UCSD-AML1 (cell line): ENCODE measurements at regions not wholly inside any gene's neighbourhood (a gene's known extent, or its start where the extent isn't known, plus 50 kb on each side); places are given as distances from the start of the nearest gene placed in this dataset.

Experiments
- DNase-seq: peaks from one replicate; lab custom pipeline; 2025; ENCODE audit not compliant: unreplicated experiment; lab: John Stamatoyannopoulos, UW

DNA sequence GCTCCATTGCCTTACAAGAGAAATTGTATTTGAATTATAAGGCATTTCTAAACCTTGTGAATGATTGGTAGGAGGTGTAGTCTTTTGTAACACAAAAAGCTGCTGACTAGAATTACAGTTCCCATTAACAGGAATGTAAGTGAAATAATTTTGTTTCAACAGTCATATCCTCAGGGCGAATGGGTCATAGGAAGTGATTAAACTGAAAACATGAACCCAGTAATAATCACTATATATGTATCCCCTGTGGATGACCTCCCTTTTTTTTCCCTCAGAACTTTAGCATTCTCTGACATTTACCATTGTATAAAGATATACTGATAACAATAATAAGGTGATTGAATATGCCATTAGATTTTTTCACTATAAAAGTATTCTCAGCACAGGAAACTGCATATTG lies 312.3 kb downstream of the ATP23 start:
- no peak for DNase-seq

DNA sequence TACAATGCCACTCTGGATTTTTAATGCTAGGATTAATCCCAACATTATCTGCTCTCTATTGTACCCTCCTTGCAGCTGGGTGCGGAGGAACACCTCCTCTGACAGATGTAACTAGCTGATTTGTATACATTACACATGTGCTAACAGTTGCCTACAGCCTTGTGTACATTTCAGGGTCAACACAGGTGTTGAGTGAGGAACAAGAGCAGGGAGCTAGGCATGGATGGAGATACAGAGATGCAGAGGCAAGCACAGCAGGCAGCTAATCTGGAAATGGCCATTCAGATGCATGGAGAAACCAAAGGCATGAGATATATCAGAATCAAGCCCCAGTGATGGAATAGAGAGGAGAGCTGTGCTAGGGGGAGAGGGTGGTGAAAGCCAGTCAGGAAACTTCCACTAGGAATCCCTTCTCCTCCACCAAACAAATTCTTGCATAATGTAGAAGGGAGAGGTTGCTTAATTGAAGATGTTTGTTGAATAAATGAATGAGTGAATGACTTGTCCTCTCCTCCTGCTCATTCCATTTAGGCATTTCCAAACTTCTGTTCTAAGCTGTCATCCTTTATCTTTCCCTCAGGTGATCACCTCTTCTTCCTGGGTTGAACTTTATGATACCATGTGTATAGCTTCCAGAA lies 313.2 kb downstream of the ATP23 start:
- no peak for DNase-seq

DNA sequence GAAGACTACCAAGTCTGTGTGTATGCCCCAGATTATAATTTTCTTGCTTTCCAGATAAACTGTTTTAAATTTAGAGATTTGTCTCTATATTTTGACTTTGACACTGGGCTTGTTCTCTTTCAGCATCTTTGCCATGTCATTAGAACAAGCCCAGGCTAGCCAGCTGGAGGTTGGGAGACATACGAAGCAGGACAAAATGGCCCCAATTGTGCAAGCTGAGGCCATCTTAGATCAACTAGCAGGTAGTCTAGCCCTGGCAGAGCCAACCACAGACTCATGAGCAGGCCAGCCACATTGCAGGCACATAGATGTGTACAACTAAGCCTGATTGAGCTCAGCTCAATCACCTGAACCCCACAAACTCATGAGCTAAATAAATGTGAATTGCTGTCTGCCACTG lies 321.4 kb downstream of the ATP23 start:
- DNase-seq: no peak

DNA sequence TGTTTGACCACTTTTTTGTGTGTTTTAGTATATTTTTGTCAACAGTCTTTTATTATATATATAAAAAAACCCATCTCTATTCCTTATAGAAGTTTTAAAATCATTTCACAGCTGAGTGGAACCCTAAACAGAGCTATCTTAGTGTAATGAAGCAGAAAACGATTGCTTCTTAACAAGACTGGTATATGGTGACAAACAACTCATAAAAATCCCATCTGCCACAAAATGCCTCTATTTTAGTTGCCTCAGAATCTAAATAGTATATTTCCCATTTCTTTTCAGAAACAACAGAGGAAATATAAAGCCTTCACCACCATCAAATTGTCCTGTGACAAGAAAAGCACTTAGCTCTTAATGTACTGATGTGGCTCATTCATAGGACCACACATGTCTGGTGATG lies 322.4 kb downstream of the ATP23 start:
- DNase-seq: no peak

DNA sequence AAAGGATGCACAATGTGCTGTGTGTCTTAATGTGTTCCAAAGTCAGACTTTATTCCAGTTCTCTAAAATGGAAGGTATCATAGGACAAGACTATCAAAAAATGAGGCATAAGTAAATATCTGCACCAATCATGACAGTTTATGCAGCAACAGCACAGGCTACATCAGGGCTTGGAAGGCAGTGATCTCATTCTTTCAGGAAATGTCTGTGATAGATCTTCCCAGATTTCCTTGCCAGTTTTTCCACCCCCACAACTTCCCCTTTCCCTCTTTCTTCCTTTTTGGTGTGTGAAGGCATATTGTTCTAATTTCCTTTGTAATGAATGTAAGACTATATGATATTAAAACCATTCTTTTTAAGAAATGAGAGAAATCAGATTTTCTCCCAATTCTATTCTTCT lies 326.7 kb downstream of the ATP23 start:
- no peak for DNase-seq

DNA sequence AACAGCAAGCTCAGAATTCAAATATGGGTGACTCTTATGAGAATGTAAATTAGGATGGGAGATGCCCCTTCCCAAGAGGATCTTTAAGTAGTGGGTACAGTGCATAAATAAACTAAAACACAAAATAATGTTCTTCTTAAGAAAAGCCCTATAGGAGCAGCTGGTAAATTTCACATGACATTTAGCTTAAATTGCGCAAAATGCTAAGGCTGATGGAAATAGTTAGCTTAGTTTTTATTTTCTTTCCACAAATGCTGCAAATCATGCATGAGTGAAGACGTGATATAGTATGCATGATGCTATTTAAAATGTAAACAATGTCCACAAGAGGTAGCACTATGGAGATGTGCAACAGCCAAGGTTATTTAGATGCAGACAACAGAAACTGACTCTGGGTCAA lies 328.1 kb downstream of the ATP23 start:
- no peak for DNase-seq

DNA sequence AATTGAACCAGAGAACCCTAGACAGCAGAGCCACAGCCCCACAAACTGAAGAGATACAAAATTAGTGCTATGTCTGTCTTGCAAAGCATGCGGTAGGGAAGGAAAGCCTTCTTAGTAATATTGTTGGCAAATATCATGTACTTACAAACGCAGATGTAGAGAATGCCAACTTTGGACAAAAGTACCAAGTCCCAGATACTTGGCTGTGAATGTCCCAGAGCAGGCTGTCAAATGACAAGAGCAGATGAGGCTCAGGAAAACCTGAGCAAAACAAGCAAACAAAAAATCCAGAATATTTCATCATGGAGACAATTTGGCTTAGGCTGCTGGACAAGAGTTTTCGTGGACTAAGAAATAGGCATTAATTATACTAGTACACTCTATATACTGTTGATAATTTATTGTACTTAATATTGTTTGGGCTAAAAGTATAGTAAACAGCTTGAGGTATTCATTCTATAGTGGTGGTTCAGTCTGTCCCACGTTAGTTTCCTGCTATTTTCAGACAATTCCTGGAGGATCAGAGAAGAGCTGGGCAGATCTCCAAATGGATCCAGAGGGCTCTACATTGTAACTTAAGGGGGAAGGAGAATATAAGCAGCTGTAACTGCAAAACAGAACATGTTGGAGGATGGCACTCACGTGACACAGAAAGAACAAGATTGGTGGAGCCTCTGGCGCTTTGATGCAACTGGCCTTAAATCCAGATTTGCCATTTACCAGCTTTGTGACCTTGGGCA lies 329.8 kb downstream of the ATP23 start:
- DNase-seq: no peak

DNA sequence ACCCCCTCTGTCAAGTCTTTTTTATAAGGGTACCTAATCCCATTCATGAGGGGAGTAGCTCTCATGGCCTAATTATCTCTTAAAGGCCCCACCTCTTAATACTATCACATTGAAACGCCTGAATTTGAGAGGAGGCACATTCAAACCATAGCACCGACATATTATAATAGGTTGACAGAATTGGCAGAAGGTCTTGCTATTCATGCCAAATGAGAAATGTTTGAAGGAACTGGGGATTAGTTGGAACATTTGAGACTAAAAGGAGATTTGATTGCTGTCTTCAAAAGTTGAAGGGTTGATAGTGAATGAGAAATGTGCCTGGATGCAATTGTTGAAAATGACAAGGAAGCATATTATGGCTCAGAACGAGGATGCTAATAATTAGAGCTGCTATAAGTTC lies 331.1 kb downstream of the ATP23 start:
- no peak for DNase-seq

DNA sequence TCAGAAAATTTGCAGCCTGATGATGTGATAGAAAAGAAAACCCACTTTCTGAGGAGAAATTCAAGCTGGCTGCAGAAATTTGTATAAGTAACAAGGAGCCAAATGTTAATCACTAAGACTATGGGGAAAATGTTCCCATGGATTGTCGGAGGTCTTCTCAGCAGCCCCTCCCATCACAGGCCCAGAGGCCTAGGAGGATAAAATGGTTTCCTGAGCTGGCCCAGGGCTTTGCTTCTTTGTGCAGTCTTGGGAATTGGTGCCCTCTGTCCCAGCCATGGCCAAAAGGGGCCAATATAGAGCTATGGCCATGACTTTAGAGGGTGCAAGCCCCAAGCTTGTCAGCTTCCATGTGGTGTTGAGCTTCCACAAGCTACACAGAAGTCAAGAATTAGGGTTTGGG lies 335.9 kb downstream of the ATP23 start:
- DNase-seq: no peak

DNA sequence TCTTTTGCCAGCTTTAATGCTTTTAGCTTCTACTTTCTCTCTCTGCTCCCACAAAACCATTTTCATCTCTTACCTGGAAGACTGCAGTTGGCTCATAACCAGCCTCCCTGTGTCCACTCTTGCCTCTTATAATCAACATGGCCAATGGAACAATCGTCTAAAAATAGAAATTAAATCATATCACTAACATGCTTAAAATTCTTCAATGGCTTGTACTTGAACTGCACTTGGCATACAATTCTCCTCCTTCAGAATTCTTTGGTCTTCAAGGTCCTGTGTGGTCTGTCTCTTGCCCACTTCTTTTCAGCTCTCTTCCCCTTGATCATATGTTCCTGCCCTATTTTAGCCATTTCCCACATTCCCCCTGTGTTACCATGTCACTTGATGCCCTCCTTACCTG lies 342.2 kb downstream of the ATP23 start:
- no peak for DNase-seq

DNA sequence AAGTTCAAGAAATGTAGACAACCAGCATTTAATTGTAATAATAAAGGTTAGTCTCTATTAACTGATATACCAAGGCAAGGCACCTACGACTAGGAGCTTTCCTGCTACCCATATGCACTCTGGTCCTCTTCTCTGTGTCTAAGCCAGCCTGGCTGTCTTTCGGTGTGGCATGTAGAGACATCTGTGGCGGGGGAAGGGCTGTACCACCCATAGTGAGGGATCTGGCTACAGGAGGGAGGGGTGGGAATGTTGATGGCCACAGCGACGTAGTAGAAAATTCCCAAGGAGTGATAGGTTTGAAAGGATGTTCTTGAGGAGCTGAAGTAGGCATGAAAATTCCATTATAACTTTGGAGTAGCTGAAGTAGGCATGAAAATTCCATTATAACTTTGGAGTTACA lies 344.2 kb downstream of the ATP23 start:
- DNase-seq: no peak

DNA sequence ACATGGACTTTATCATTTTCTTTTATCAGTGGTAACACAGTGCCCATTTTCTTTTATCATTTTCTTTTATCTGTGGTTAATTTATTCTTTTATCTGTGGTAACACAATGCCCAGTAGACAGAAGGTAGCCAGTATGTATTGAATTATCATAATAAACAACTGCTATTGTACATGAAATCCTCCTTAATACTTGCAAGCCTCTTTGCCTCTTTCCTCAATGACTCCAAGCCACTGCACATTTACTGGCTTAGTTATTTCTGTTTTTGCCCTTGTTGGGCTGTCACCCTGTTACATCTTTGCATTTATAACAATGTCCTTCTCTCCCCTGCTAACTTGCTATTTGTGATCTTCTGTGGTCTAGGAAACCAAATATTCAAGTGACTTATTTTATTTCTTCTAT lies 345.0 kb downstream of the ATP23 start:
- DNase-seq: no peak

DNA sequence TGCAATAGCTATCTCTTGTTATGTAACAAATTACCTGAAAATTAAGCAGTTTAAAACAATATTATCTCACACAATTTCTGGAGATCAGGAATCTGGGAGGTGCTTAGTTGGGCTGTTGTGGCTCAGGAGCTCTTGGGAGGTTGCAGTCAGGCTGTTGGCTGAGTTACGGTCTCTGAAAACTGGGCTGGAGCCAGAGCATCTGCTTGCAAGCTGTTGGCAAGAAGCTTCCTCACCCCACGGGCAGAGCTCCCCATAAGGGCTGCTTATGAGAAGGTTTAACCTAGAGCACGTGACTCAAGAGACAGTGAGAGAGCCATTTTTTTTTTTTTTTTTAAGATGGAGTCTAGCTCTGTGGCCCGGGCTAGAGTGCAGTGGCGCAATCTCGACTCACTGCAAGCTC lies 346.8 kb downstream of the ATP23 start:
- DNase-seq: no peak

DNA sequence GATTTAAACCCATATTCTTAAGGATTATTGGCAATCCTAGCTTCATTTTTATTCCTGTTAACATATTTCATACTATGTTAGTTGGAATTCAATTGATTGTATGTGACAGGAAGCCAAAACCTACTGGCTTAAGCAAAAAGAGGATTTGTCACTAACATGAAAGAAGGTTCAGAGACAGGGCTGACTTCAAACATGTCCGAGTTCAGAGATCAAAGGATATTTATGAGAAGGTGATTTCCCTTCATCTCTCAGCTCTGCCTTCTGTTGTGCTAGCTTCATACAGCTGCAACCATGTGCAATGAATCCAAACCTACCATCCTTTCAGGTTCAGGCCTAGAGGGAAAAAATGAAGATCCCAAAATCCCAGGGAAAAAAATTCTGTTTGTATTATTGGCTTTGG lies 349.7 kb downstream of the ATP23 start:
- no peak for DNase-seq

DNA sequence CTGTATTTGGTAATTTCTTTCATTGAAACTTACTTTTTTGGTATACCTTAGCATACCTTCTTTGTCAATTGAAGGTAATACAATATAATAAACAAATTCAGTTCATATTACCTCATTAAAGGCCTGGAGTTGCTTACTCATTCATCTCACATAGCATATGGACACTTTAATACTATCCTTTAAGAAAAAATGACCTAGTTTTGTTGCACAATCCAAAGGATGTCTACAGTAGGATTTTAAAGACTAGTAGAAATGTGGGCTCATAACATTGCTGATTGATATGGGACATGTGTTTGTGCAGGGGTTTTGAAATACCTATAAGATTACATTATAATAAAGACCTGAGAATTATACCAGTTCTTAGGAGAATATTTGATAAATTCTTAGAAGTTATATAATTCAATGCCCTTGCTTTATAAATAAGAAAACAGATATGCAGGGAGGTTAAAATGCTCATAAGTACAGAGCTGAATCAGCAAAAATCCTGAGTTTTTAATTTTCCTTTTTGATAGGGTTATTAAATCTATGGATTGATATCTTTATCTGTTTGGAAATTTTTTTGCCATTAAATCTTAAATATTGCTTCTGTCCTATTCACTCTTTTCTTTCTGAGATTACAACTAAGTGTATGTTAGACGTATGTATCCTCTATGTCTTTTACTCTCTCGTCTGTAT lies 352.1 kb downstream of the ATP23 start:
- DNase-seq: no peak

DNA sequence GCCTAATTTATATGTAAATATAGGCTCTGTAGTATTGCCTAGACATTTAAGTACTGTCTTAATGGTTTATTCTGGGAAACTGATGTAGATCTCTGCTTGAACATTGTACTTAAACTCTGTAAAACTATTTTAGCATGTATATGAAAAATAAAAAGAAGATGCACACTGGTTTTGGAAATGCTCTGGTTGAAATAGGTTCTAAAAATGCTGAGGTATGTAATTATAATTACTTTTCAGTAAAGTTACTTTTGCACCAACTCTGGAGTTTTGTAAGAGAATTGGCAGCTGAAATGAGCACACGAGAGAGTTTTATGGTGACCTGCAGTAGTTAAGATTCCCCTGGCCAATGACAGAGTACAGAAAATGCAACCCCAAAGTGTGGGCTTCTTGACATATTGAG lies 353.9 kb downstream of the ATP23 start:
- no peak for DNase-seq

DNA sequence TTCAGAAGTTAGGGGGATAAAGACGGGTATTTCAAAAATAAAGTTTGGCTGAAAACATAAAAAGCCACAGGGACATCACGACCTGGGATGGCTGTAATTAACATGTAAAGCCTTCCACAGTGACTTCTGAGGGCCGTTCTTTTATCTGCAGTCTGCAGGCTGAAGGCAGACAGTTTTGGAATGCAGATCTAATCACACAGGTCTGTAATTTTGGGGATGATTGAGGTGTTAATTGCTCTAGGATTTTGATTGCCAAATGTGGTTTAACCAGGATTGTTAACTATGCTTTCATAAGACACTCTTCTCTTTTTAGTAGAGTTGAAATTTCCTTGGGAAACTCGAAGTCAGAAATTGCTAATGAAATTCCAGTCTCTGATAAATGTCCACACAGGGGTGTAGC lies 355.5 kb downstream of the ATP23 start:
- DNase-seq: no peak

DNA sequence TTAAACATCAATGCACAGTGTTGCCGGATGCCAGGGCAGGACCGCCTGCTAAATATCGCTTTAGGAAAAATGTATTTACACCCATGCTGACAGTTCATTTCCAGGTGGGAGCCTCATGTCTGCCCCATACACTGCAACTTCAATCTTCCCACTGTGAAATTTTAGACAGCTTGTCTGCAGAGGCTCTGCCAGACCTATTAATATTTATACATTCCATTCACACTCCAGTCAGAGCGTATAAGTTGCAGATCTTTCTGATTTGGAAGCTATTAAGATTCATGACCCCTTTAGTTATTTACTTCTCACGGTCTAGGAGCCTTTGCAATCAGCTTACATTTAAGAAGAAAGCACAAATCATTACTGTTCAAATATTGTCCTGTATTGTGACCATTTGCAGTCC lies 357.4 kb downstream of the ATP23 start:
- no peak for DNase-seq

DNA sequence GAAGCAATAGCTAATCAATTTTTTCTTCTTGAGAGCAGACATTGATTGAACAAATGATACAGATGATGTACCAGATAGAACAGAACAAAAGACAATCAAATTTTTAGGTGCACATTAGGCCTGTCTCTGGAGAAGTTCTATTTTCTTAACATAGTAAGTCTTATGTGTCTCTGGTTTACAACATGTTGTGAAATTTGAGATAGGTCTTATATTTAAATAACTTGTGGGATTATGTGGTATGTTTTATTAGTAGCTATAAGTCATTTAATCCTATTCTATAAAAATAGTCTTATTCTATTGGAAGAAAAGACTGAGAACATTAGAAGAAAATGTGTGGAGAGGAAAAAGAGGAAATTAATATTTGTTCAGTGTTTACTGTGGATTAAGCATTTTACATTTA lies 358.0 kb downstream of the ATP23 start:
- no peak for DNase-seq

DNA sequence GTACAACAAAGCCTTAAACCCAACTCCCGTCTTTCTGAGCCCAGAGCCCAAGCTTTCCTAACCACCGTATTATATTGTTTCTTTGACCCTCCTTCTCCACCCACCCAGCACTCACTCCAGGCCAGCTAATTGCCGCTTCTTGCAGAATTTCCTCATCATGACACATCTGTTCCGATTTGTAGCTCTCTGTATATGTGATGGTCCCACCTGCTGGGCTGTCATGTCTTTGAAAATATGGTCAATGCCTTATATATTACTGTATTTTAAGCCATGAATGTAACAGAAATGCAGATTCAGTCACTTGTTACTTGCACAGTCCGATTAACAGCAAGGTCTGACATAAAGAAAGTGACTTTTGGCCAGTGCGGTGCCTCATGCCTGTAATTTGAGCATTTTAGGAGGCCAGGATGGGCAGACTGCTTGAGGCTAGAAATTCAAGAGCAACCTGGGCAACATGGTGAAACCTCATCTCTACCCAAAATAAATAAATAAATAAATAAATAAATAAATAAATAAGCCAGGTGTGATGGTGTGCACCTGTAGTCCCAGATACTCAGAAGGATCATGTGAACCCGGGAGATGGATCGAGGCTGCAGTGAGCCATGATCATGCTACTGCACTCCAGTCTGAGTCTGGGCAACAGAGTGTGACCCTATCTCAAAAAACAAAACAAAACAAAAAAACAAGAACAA lies 359.8 kb downstream of the ATP23 start:
- DNase-seq: no peak

DNA sequence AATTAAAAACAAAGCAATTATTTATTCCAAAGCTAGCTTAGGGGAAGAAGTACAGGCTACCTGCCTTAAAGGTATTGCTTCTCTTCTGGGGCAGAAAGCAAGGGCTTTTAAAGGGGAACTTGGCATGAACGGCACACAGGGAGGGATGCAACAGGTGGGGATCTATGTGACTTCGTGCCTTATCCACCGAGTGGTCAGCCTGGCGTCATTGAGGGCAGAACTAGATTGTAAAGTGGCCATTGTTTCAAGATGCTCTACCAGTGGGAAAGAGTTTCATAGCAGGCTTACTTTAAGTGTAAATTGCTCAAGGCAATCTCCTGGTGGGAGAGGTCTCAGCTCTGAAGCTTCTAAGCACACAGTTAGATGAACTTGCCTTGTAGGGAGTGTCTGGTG lies 360.4 kb downstream of the ATP23 start:
- no peak for DNase-seq

DNA sequence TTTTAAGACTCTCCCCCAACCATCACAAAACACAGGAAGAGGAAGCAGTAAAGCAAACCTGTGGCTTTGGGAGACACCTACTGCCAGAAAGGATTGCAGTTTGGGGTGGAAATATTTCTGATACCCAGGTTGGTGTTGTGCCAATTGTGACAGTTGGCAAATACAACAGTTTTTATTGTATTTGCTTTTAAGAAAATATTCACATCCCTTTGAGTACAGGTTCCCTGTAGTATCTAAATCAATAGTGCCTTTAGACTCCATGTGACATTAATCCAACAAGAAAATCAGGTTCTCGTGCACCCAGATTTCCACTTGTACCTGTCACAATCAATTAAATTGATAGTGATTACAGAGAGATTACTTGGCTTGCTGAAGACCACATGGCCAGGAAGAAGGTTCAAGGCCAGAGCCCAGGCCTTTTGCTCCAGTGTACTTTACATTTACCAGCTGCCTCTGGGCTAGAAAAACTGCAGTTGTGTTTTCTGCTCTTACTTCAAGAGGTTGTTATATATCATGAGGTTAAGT lies 361.2 kb downstream of the ATP23 start:
- DNase-seq: no peak
